GM20000 (cell line): ENCODE measurements at regions not wholly inside any gene's neighbourhood (a gene's known extent, or its start where the extent isn't known, plus 50 kb on each side); places are given as distances from the start of the nearest gene placed in this dataset.

Source experiments
- DNase-seq: peaks from one replicate; pipeline ENCODE4 v3.0.0; 2012; ENCODE audit warnings: low spot score
- TF ChIP-seq, protein P1 (sequence below): IDR thresholded peaks from 2 replicates; pipeline ENCODE4 v1.5.1; 2012; ENCODE audit warnings: mild to moderate bottlenecking, control low read depth; ENCODE audit errors: extremely low read depth, missing control alignments

DNA sequence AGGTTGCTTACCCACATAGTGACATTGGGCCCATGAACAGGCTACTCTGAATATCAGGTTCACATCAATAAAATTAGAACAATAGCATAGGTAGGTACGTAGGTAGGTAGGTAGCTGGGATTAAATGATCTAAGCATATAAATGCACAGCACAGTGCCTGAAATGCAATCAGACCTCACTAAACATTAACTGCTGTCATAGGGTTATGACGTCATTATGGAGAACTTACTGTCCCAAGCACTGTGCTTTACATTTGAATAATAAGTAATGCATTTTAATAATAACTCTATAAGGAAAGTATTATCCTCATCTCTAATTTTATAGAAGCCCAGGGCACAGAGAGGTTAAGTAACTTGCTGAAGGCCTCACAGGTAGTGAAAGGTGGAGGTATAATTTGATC is 112.5 kb downstream of the RPS24 start:
- DNase-seq = no peak
- TF ChIP-seq, protein P1, sequence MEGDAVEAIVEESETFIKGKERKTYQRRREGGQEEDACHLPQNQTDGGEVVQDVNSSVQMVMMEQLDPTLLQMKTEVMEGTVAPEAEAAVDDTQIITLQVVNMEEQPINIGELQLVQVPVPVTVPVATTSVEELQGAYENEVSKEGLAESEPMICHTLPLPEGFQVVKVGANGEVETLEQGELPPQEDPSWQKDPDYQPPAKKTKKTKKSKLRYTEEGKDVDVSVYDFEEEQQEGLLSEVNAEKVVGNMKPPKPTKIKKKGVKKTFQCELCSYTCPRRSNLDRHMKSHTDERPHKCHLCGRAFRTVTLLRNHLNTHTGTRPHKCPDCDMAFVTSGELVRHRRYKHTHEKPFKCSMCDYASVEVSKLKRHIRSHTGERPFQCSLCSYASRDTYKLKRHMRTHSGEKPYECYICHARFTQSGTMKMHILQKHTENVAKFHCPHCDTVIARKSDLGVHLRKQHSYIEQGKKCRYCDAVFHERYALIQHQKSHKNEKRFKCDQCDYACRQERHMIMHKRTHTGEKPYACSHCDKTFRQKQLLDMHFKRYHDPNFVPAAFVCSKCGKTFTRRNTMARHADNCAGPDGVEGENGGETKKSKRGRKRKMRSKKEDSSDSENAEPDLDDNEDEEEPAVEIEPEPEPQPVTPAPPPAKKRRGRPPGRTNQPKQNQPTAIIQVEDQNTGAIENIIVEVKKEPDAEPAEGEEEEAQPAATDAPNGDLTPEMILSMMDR = no peak

DNA sequence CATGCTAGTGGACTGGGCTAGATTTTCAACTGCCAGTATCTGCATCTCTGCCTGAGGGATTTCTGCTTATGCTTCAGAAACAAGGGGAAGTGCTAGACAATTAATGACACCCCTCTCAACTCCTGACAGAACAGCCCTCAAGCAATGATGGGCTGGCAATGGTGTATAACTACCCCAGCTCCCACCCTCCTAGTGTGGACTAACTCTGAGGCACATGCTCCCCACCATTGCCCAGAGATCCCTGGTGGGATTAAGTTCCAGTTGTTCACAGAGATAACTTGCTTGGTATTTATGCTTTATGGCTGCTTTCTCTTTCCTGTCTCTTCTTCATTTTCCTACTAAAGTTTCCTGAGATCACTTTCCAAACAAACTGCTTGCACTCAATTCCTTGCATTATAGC is 113.5 kb downstream of the RPS24 start:
- TF ChIP-seq, protein P1 = no peak
- DNase-seq = no peak

DNA sequence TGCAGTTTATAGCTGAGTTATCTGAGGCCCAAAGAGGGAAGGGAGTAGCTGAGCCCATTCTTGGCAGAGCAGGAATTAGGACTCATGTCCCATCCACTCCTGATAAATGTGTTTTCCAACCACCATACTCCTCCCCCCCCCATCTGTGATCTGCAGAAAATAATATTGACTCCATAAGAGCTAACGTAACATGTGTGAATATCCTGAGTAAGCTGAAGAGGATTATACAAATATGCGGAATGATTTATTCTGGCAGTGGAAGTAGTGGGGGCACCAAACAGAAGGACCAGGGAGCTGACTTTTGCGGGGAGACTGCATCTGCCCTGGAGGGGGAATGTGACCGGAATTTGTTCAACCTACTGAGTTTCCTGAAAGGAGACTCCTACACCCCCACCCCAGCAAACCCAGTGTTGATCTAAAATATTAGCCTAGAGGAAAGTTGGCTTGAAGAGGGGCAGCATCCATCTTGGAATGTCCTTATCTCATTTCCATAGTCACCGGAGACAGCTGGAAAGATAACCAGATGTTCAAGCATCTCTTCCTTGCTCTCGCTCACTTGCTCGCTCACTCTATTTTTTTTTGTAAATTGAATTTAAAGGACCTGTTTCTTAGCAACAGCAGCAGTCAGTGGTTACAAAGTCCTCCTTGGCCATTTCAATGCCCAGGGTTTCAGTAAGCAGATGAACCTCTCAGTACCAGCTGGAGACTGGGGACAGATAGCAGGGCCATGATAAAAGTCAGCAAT is 114.7 kb downstream of the RPS24 start:
- TF ChIP-seq, protein P1 = no peak
- DNase-seq = no peak

DNA sequence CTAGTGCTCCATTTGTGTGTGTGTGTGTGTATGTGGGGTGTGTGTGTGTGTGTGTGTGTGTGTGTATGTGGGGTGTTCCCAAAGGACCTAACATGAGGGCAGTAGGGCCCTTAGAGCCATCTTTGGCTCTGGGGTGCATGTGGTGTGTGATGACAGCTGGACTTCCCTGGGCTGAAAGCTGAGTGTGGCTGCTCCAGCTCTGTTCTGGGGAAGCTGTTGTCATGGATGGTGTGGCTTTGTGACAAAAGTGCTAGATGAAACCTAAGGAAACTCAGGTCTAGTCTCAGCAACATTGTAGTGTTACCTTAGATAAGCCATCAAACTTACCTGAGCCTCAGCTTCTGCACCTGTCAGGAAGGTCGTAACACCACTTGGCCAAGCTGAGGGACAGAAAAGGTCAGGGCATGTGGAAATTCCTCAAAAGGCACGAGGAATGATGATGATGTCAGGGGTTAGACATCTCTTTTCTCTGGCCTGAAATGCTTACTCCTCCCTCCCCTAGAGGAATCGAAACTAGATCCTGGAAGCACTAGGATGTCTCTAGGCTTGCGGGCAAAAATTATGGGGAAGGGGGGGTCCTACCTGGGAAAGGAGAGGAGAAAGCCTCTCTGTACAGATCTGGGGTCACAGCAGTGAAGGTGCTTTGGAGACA is 115.4 kb downstream of the RPS24 start:
- no peak for DNase-seq
- TF ChIP-seq, protein P1 = no peak

DNA sequence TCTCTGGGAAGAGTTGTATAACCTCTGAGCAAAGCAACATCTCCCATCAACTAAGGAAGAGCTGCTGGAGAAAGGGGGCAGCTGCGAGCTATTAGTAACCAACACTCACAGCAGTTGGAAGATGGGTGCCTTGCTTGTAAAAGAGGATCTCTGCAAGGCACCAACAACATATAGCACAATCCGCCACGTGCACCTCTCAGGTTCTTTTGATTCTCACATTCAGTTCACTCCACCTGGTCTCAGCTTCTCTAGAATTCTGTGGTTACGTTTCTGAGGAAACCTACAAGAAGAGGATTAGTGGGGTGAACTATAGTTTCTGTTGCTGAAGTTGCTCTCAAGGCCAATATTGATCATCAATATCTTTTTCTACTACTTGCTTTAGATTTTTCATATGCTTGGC is 117.1 kb downstream of the RPS24 start:
- TF ChIP-seq, protein P1 = no peak
- no peak for DNase-seq

DNA sequence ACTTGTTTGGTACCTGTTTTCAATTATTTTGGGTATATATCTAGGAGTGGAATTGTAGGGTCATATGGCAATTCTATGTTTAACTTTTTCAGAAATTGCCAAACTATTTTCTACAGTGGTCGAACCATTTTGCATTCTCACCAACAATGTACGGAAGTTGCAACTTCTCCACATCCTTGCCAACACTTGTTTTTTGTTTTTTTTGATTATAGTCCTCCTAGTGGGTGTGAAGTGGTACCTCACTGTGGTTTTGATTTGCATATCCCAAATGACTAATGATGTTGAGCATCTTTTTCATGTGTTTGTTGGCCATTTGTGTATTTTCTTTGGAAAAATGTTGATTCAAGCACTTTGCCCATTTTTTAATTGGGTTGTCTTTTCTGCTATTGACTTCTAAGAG is 122.1 kb downstream of the RPS24 start:
- TF ChIP-seq, protein P1 = no peak
- DNase-seq = no peak

DNA sequence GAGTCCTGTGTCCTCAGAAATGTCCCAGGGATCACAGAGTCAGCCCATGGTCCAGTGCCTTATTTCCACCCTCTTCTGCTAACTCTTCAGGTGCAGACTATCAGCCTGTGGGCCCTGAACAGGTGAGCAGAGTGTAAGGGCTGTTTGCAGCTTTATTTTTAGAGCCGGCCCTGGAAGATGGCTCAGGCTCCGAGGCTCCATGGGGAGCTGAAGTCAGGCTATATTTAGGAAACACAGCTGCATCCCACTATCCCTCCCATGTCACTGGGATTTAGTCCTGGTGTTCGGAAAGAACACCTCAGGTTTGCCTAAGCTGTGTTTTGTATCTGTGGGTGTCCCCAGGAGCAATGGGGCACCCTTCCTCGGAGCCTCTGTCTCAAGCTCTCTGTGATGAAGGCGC is 126.9 kb downstream of the RPS24 start:
- TF ChIP-seq, protein P1 = no peak
- no peak for DNase-seq
